ENCODE measurements at regions not wholly inside any gene's neighbourhood (a gene's known extent, or its start where the extent isn't known, plus 50 kb on each side); places are given as distances from the start of the nearest gene placed in this dataset.

DNA sequence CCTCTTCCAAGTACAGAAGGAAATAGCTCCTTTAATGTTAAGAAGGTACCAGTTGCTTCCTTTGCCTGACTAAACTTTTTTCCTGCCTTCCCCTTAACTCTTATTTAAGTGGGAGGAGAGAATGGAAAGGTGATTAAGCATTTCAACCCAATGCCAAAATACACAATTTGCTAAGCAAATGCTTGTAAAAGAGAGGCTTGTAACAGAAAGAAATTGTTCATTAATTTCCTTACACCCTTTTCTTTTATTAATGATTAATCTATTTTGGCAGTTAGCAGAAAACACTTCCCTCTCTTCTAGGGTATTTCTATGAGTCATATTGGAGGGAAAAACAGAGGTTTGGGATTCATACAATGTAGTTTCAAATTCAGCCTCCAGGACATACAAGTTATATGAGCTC, 427.6 kb upstream of the FAT3 start:
- no peaks in the 10 kb centered on the region for H3K4me1 ChIP-seq (ENCODE audit: control insufficient read depth, insufficient read depth, low read length, unreplicated experiment)
- H3K27ac ChIP-seq (ENCODE audit: low read depth, low read length), result no peak overlapping the region
- no peaks in the 10 kb centered on the region for H3K36me3 ChIP-seq (ENCODE audit: insufficient read depth, low read length)
- H3K79me2 ChIP-seq (ENCODE audit: control insufficient read depth, insufficient read depth, low read length, unreplicated experiment), result no peaks in the 10 kb centered on the region
- H3K27me3 ChIP-seq (ENCODE audit: insufficient read depth, low read length), result no peaks in the 10 kb centered on the region
- H2AFZ ChIP-seq (ENCODE audit: low read length, unreplicated experiment), result no peak overlapping the region
- H3K4me3 ChIP-seq (ENCODE audit: low read depth, low read length), result no peak overlapping the region

DNA sequence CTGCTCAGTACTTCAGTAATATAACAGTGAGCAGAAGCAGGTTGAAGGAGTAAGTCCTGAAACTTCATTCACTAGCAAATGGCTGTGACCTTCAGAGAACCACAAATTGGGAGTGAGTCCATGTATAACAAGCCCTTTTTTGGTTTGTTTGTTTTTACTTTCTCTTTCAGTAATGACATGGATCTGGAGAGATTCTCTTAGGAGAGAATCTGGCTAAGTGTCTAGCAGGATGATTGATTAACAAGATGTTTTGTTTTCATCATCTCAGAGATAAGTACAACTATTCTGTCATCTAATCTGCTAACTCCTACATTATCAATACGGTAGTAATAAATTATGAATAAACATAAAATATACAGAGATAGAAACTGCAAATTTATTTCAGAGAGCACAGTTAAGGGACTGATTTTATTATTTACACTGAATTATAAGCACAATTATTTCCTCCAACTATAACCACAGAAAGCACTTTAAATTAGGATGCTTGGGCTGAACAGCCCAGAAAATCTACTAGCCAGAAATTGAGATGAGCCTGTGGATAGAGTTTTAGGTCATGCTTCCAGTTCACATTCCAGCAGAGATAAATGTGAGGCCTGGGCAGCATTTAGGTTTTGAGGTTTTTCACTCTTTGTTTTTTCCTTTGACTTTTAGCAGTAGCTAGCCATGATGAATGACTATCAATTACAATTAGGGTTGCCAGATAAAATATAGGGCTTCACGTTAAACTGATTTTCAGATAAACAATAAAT, 429.3 kb upstream of the FAT3 start:
- Histone ChIP-seq H3K4me1 (ENCODE audit: control insufficient read depth, insufficient read depth, low read length, unreplicated experiment) (no peaks in the 10 kb centered on the region), H2AFZ (ENCODE audit: low read length, unreplicated experiment) (no peak overlapping the region), H3K79me2 (ENCODE audit: control insufficient read depth, insufficient read depth, low read length, unreplicated experiment) (no peaks in the 10 kb centered on the region), H3K4me3 (ENCODE audit: low read depth, low read length) (no peak overlapping the region), H3K27ac (ENCODE audit: low read depth, low read length) (no peak overlapping the region), H3K27me3 (ENCODE audit: insufficient read depth, low read length) (no peaks in the 10 kb centered on the region), H3K36me3 (ENCODE audit: insufficient read depth, low read length) (no peaks in the 10 kb centered on the region)

DNA sequence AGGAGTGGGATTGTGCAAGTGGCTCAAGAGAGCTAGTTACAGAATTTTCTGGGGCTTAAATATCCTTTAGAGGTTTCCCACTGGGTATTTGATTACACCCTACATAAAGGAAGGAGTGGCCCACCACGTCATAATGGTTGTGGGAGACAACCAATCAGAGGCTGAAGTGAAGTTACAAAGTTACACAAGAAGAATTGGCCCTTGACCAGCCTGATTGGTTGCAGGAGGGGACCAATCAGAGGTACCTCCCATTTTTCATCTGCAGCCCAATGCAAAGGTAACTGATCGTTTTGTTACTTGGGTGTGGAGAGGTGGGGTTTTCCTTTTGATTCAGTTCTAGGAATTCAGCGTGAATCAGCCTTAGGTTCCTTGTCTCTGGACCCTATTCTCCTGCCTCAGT, 430.5 kb upstream of the FAT3 start:
- no peak overlapping the region for H2AFZ ChIP-seq (ENCODE audit: low read length, unreplicated experiment)

DNA sequence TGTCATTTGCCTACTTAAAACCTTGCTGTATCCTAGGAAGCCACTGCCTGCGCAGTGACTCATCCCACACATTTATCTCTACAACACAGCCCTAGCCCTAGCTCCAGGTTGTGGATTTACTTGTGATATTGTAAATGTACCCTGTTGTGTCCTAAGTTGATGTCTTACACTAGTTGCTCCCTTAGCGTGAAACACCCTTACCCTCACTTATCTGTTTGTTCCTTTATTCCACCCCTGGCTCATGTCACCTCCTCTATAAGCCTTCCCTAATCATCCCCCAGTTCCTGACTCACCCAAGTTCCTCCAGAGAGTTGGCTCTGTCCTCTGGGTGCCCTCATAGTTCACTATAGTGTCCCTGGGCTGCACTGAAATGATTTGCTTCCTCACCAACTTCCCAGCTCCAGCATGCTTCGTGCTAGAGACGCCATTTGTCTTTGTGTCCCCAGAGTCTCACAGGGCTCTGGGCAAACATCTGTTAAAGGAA, 431.8 kb upstream of the FAT3 start:
- H2AFZ ChIP-seq (ENCODE audit: low read length, unreplicated experiment), result no peak overlapping the region

More for the DNA sequence above, 430.5 kb upstream of the FAT3 start:
- no peaks in the 10 kb centered on the region for H3K4me1 ChIP-seq (ENCODE audit: control insufficient read depth, insufficient read depth, low read length, unreplicated experiment)
- H3K27me3 ChIP-seq (ENCODE audit: insufficient read depth, low read length), result no peaks in the 10 kb centered on the region
- H3K79me2 ChIP-seq (ENCODE audit: control insufficient read depth, insufficient read depth, low read length, unreplicated experiment), result no peaks in the 10 kb centered on the region
- H3K4me3 ChIP-seq (ENCODE audit: low read depth, low read length), result no peak overlapping the region
- H3K36me3 ChIP-seq (ENCODE audit: insufficient read depth, low read length), result no peaks in the 10 kb centered on the region
- no peak overlapping the region for H3K27ac ChIP-seq (ENCODE audit: low read depth, low read length)

DNA sequence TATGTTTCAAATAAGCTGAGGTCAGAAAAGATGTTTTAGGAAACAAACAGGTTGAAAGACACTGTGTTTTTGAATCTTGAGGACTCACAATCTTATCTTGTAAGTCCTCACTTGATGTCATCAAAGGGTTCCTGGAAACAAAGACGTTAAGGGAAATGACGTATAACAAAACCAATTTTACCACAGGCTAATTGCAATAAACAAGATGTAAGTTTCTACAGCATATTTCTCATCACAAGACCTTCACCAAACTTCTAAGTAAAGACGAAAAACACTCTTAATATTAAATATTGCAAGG, 433.5 kb upstream of the FAT3 start:
- no peaks in the 10 kb centered on the region for H3K79me2 ChIP-seq (ENCODE audit: control insufficient read depth, insufficient read depth, low read length, unreplicated experiment)
- no peaks in the 10 kb centered on the region for H3K36me3 ChIP-seq (ENCODE audit: insufficient read depth, low read length)
- no peak overlapping the region for H2AFZ ChIP-seq (ENCODE audit: low read length, unreplicated experiment)
- no peak overlapping the region for H3K4me3 ChIP-seq (ENCODE audit: low read depth, low read length)
- no peaks in the 10 kb centered on the region for H3K27me3 ChIP-seq (ENCODE audit: insufficient read depth, low read length)
- no peaks in the 10 kb centered on the region for H3K4me1 ChIP-seq (ENCODE audit: control insufficient read depth, insufficient read depth, low read length, unreplicated experiment)
- H3K27ac ChIP-seq (ENCODE audit: low read depth, low read length), result no peak overlapping the region

More for the DNA sequence above, 431.8 kb upstream of the FAT3 start:
- no peaks in the 10 kb centered on the region for H3K36me3 ChIP-seq (ENCODE audit: insufficient read depth, low read length)
- H3K4me1 ChIP-seq (ENCODE audit: control insufficient read depth, insufficient read depth, low read length, unreplicated experiment), result no peaks in the 10 kb centered on the region
- no peaks in the 10 kb centered on the region for H3K27me3 ChIP-seq (ENCODE audit: insufficient read depth, low read length)
- no peak overlapping the region for H3K4me3 ChIP-seq (ENCODE audit: low read depth, low read length)
- H3K79me2 ChIP-seq (ENCODE audit: control insufficient read depth, insufficient read depth, low read length, unreplicated experiment), result no peaks in the 10 kb centered on the region
- no peak overlapping the region for H3K27ac ChIP-seq (ENCODE audit: low read depth, low read length)

DNA sequence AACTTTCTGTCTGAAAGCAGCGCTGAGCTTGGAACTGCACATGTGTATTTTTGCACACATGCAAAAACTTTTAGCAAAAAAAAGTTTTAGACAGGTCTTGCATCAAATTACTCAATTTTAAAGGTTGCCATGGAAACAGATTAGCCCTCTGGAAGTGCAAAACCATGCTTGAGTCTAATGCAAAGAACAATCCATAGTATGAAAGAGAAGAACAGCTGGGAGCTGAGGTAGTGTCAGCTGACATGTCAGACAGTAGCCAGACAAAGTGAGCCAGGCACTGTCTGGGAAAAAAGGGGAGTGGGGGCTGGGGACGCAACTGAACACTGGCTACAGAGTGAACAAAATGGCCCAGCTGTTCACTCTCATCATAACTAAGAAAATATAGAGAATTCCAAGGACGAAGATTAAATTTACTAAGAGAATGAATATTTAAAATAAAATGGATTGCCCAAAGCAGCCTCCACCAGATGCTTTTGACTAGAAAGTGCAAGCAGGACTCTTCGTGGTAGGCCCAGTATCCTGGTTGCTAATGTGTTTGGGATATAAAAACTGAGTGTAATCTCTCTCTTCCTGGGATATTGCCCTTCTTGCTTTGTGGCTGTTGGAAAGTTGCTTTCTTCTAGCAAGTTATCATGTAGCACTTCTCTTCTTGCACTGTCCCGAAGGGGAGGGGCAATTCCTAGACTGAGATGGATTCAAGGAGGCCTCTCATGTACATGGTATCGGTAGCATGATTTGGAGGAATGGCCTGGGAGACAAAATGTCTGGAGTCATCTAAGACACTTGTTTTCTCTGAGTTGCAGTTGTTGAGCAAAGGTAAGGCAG, 434.1 kb upstream of the FAT3 start:
- Histone ChIP-seq H3K27ac (ENCODE audit: low read depth, low read length) (no peak overlapping the region), H2AFZ (ENCODE audit: low read length, unreplicated experiment) (no peak overlapping the region)

DNA sequence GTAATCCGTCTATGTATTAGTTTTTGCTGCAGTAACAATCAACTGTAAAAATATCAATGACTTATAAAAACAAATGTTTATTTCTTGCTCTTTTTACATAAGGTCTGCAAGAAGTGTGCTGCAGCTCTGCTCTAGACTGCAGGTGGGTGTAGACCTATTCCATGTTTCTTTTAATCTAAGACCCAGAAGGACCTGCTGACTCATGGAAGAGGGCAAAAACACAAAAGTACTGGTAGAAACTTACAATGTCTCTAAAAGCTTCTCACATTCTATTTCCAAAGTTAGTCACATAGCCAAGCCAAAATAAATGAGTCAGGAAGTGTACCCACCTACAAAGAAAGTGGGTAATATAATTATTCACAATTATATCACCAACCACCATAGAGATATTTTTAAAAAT, 435.9 kb upstream of the FAT3 start:
- no peak overlapping the region for H3K27ac ChIP-seq (ENCODE audit: low read depth, low read length)
- no peaks in the 10 kb centered on the region for H3K27me3 ChIP-seq (ENCODE audit: insufficient read depth, low read length)
- no peaks in the 10 kb centered on the region for H3K4me1 ChIP-seq (ENCODE audit: control insufficient read depth, insufficient read depth, low read length, unreplicated experiment)
- no peak overlapping the region for H3K4me3 ChIP-seq (ENCODE audit: low read depth, low read length)
- no peak overlapping the region for H2AFZ ChIP-seq (ENCODE audit: low read length, unreplicated experiment)
- H3K36me3 ChIP-seq (ENCODE audit: insufficient read depth, low read length), result no peaks in the 10 kb centered on the region
- H3K79me2 ChIP-seq (ENCODE audit: control insufficient read depth, insufficient read depth, low read length, unreplicated experiment), result no peaks in the 10 kb centered on the region

More for the DNA sequence above, 434.1 kb upstream of the FAT3 start:
- no peaks in the 10 kb centered on the region for H3K79me2 ChIP-seq (ENCODE audit: control insufficient read depth, insufficient read depth, low read length, unreplicated experiment)
- no peaks in the 10 kb centered on the region for H3K27me3 ChIP-seq (ENCODE audit: insufficient read depth, low read length)
- no peak overlapping the region for H3K4me3 ChIP-seq (ENCODE audit: low read depth, low read length)
- H3K4me1 ChIP-seq (ENCODE audit: control insufficient read depth, insufficient read depth, low read length, unreplicated experiment), result no peaks in the 10 kb centered on the region
- H3K36me3 ChIP-seq (ENCODE audit: insufficient read depth, low read length), result no peaks in the 10 kb centered on the region

DNA sequence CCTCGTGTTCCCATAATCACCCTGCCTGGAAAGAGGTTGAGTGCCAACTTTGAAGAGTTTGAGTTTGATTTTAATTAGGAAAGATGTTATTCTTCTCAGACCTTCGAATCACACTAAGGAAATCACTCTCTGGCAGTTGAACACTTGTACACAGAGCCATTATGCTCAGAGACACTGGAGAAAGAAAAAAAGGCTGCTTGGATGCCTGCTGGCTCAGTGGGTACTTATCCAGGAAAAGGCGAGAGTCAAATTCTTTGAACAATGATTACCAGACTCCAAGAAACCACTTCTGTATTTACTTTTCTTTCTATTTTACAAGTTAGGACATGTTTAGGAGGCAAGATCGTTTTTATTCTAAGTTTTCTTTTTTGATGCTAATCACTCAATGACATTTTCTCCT, 438.5 kb upstream of the FAT3 start:
- no peaks in the 10 kb centered on the region for H3K27me3 ChIP-seq (ENCODE audit: insufficient read depth, low read length)
- H2AFZ ChIP-seq (ENCODE audit: low read length, unreplicated experiment), result no peak overlapping the region

DNA sequence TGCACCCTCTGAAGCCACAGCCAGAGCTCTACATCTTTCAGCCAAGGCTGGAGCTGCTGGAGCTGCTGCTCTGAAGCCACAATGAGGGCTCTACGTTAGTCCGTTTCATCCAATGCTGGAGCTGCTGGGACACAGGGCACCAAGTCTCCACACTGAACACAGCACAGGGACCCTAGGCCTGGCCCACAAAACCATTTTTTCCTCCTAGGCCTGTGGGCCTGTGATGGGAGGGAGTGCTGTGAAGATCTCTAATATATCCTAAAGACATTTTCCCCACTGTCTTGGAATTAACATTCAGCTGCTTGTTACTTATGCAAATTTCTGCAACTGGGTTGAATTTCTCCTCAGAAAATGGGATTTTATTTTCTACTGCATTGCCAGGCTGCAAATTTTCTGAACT, 441.4 kb upstream of the FAT3 start:
- Histone ChIP-seq H3K36me3 (ENCODE audit: insufficient read depth, low read length) (no peaks in the 10 kb centered on the region), H3K27me3 (ENCODE audit: insufficient read depth, low read length) (no peaks in the 10 kb centered on the region), H3K27ac (ENCODE audit: low read depth, low read length) (no peak overlapping the region), H3K4me1 (ENCODE audit: control insufficient read depth, insufficient read depth, low read length, unreplicated experiment) (no peaks in the 10 kb centered on the region), H3K79me2 (ENCODE audit: control insufficient read depth, insufficient read depth, low read length, unreplicated experiment) (no peaks in the 10 kb centered on the region), H2AFZ (ENCODE audit: low read length, unreplicated experiment) (no peak overlapping the region), H3K4me3 (ENCODE audit: low read depth, low read length) (no peak overlapping the region)

More for the DNA sequence above, 438.5 kb upstream of the FAT3 start:
- Histone ChIP-seq H3K27ac (ENCODE audit: low read depth, low read length) (no peak overlapping the region), H3K4me3 (ENCODE audit: low read depth, low read length) (no peak overlapping the region), H3K79me2 (ENCODE audit: control insufficient read depth, insufficient read depth, low read length, unreplicated experiment) (no peaks in the 10 kb centered on the region), H3K4me1 (ENCODE audit: control insufficient read depth, insufficient read depth, low read length, unreplicated experiment) (no peaks in the 10 kb centered on the region), H3K36me3 (ENCODE audit: insufficient read depth, low read length) (no peaks in the 10 kb centered on the region)

DNA sequence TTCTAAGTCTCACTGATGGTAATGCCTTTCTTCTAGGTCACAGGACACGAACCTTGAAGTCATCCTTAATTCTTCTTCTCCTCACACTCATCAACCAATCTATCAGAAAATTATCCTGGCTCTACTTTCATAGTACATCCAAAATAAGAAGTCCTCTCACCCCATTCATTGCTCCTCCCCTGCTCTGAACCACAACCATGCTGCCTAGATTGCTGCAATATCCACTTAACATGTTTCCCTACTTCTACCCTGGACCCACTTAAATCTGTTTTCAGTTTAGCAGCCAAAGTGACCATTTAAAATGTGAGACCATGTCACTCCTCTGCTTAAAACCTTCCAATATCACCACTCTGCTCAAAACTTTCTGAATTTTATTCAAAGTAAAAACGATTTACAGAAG, 445.9 kb upstream of the FAT3 start:
- Histone ChIP-seq H3K4me1 (ENCODE audit: control insufficient read depth, insufficient read depth, low read length, unreplicated experiment) (no peaks in the 10 kb centered on the region), H2AFZ (ENCODE audit: low read length, unreplicated experiment) (no peak overlapping the region), H3K36me3 (ENCODE audit: insufficient read depth, low read length) (no peaks in the 10 kb centered on the region), H3K27me3 (ENCODE audit: insufficient read depth, low read length) (no peaks in the 10 kb centered on the region), H3K27ac (ENCODE audit: low read depth, low read length) (no peak overlapping the region), H3K79me2 (ENCODE audit: control insufficient read depth, insufficient read depth, low read length, unreplicated experiment) (no peaks in the 10 kb centered on the region), H3K4me3 (ENCODE audit: low read depth, low read length) (no peak overlapping the region)

DNA sequence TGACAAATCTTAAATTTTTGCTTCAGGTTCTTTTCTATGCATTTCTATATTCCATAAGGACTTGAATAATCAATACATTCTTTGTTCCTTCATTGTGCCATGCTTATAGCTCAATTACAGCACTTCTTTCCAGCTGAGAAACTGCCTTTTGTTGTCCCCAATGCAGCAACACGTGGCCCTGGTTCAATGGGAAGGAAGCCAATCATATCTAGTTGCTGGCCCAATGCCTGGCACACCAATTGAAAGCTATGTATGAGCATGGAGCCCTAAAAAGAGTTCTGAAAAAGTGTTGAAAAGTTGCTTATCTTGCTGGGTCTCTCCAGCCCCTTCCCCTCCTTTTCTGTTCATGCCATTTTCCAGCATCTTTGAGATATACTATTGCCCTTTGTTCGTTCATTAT, 448.0 kb upstream of the FAT3 start:
- H3K4me1 ChIP-seq (ENCODE audit: control insufficient read depth, insufficient read depth, low read length, unreplicated experiment), result no peaks in the 10 kb centered on the region
- no peak overlapping the region for H3K27ac ChIP-seq (ENCODE audit: low read depth, low read length)
- H3K27me3 ChIP-seq (ENCODE audit: insufficient read depth, low read length), result no peaks in the 10 kb centered on the region
- no peak overlapping the region for H2AFZ ChIP-seq (ENCODE audit: low read length, unreplicated experiment)
- H3K4me3 ChIP-seq (ENCODE audit: low read depth, low read length), result no peak overlapping the region
- no peaks in the 10 kb centered on the region for H3K36me3 ChIP-seq (ENCODE audit: insufficient read depth, low read length)
- H3K79me2 ChIP-seq (ENCODE audit: control insufficient read depth, insufficient read depth, low read length, unreplicated experiment), result no peaks in the 10 kb centered on the region

Data from ACC112 (cell line).